GM19397 (cell line): ENCODE measurements at regions not wholly inside any gene's neighbourhood (a gene's known extent, or its start where the extent isn't known, plus 50 kb on each side); places are given as distances from the start of the nearest gene placed in this dataset.
"Not testable (repeated sequence)": the region's sequence is repeated elsewhere in the genome, so short reads cannot be mapped to it uniquely, and the experiment has no call there.

ENCODE experiments used
- ATAC-seq: cut with Tn5 transposase; IDR thresholded peaks from one replicate; pipeline ENCODE4 v1.9.1; 2021; ENCODE audit warnings: mild to moderate bottlenecking, moderate library complexity; ENCODE audit not compliant: unreplicated experiment

DNA sequence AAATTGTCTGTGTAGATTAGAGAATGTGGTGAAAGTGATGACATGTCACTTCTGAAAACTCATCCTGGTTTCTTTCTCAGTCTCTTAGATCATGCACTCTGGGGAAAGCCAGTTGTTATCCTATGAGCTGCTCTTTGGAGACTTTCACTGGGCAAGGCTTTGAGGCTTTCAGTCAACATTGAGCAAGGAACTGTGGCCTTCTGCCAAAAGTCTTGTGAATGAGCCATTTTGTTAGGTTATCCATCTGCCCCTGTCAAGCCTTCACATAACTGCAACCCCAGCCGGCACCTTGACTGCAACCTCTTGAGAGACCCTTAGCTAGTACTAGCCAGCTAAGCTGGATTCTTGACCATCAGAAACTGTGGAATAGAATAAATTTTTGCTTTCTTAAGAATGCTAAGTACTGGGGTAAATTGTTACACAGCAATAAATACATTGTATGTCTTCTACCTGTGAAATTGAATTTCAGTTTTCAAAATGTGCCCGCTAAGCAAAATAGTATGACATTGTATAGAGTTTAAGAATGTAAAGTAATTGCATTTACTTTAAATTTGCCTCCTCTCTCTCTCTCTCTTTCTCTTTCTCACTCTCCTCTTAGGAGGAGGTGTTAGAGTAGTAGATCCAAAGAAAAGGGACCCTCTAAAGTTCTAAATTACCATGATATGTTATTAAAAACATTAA lies 1273.0 kb downstream of the RAPGEF2 start:
- ATAC-seq: no peak

DNA sequence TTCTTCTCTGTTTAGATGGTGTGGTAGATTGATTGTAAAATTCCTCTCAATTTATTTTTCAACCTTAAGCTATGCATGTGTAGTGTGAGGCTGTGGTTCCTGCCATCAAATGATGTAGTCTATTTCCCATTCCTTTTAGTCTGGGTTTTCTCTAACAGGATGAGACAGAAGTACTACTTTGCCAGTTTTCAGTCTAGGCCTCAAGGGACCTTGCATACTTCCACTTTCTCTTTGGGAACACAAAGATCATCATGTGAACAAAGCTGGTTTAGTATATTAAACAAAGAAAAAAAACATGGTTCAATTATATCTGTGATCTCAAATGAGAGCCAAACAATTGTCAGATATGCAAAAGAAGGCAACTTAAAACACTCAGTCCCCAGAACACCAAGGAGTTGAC lies 1284.0 kb downstream of the RAPGEF2 start:
- ATAC-seq: no peak

DNA sequence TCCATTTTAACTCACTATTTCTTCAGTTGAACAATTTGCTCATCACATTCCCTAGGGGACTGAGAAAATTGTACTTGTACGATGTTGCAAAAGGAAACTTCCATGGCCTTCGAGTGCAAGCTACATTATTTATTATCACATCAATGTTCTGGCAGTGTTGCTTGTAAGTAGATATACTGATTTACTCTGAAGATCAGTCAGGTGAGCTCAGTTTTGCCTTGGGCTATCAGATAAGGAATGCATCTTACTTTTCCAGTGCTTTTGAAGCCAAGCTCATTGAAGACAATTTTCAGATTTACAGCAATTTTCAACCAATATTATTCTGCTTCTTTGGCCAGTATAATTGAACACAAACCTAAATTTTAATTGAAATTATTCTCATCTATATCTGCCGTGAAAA lies 1296.9 kb downstream of the RAPGEF2 start:
- no peak for ATAC-seq

DNA sequence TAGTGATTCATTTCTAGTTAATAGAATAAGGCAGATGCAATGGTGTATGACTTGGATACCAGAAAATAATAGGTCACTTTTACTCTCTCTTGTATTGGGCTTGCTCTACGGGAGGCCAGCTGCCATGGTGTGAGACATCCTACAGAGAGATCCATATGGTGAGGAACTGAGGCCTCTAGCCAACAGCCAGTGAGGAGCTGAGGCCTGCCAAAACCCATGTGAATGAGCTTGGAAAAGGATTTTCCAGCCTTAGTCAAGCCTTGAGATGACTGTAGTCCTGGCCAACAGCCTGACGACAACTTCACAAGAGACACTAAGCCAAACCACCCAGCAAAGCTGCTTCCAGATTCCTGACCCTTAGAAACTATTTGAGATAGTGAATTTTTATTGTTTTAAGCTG lies 1300.2 kb downstream of the RAPGEF2 start:
- ATAC-seq: no peak

DNA sequence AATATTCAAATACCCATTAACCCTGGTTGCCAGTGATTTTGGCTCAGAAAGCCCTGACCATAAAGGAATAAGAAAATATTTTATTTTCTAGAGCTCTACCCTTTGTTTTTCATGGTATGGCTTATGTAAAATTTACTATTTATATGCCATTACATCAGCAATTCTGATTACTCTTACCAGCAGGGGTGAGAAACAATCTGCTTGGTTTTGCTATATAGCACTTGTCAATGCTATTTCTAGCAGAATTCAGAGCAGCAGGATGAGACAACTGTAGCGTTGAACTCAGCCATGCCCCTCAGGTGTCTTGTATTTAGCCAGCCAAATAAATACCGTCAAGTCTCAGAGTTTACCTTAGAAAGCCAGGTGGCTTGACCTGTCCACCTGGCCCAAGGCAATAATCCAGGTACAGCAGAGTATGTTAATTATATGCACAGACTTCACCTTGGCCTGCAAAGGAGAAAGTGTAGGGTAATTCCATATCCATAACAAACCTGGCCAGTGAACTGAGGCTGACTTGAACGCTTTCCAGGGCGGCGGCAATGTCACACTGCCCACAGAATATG lies 1303.5 kb downstream of the RAPGEF2 start:
- ATAC-seq: no peak

DNA sequence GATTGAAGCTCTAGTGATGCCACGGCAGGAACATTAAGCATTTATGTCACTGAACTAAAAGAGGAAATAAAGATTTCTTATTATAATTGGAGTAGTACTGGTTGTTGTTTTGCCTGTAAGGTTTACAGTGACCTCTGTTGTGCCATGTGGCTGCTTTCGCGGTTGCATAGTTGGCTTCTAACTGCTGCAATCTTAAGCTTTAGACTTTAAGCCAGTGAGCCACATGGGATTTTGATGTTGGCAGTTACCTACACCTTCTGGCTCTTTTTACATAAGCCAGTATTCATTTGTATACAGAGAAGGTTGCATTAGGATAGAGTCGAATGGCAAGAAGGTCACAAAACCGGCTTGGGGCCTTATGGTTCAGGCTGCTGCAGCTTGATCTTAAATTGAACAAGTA lies 1311.6 kb downstream of the RAPGEF2 start:
- no peak for ATAC-seq

DNA sequence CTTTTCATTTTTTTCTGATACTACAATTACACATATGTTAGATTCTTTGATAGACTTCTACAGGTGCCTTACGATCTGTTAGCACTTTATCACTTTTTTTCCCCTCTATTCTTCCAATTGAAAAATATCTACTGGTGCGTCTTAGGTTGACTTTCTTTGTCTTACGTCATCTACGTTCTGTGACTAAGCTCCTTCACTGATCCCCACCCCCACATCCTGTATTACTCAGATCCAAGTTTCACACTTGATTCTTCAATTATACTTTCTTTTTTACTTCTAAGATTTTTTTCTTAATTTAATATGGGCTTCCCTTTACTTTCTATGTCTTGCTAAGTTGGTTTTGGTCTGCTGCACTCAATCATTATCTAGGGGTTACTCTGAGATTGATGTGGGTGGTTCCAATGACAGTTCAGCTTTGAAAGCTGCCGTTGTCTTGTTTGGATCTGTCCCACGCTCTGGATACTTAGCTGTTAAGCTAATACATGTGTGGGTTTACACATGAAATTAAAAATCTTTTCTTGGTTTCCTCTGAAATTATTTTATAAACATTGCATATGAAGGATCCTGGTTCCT lies 1321.1 kb downstream of the RAPGEF2 start:
- no peak for ATAC-seq

DNA sequence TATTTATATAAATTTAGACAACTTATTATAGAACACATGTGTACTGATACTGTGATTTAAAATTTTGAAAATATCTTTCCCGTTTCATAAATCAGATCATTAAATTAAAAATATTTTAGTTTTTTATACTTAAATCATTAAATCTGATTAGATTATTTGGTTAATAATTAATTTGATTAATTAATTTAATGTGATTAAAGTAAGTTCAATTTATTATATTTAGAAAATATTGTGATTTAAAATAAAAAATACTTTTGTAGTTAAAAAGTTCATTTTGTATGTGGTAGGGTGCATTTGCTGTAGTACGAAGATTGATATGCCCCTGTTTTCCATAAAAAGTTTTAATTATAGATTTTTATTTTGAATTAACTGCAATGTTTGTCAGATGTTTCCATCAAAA lies 1323.4 kb downstream of the RAPGEF2 start:
- ATAC-seq: no peak

DNA sequence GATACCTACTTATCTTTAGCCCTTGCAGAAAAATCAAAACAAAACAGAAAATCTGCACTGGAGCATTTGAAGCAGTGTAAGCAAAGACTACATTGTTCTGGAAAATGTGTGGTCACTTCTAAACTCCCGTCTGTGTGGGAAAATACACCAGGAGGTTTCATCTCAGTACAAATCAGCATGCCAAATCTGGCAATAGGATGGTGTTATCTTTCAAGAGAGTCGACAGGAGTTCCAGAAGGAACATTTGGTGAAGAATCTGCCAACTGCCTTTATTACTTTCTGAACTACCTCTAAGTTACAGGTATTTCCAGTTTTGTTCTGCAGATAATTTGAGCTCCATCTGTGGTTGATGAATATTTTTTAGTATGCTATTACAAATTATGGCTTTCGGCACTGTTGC lies 1348.0 kb downstream of the RAPGEF2 start:
- no peak for ATAC-seq

DNA sequence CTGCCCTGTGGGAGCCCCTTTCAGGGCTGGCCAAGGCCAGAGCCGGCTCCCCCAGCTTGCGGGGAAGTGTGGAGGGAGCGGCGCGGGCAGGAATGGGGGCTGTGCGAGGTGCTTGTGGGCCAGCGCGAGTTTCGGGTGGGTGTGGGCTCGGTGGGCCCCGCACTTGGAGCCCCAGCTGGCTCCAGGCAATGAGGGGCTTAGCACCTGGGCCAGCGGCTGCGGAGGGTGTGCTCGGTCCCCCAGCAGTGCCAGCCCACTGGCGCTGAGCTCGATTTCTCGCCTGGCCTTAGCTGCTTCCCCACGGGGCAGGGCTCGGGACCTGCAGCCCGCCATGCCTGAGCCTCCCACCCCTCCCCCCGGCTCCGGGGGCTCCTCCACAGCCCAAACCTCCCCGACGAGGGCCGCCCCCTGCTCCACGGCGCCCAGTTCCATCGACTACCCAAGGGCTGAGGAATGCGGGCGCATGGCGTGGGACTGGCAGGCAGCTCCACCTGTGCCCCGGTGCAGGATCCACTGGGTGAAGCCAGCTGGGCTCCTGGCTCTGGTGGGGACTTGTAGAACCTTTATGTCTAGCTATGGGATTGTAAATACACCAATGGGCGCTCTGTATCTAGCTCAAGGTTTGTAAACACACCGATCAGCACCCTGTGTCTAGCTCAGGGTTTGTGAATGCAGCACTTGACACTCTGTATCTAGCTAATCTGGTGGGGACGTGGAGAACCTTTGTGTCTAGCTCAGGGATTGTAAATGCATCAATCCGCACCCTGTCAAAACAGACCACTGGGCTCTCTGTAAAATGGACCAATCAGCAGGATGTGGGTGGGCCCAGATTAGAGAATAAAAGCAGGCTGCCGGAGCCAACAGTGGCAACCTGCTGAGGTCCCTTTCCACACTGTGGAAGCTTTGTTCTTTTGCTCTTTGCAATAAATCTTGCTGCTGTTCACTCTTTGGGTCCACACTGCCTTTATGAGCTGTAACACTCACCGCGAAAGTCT lies 1379.1 kb downstream of the RAPGEF2 start:
- not testable (repeated sequence) for ATAC-seq

DNA sequence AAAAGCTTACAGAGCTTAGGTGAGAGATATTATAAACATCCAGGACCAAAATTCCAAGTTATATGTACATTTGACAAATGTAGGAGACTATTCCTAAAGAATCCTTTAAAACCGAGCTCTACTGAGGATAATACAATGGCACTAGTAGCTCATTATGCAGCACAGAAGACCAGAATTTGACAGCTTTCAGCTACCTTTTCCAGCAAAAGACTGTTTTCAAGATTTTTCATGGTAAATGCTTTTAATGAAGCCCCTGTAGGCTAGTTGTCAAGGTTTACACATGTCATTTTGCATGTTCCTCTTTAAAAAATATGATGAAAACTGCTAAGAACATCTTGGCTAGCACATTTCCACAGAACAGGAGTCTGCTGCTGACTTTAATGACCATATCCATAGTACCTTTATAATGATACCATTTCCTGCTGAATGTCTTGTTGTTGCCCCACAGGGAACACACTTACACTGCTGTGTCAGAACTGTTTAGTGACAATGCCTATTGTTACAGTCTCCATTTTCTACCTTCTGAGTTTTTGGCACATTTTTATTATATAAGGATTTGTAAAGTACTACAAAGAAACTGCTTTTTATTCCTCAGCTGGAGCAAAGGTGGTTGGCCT lies 1382.3 kb downstream of the RAPGEF2 start:
- ATAC-seq: no peak

DNA sequence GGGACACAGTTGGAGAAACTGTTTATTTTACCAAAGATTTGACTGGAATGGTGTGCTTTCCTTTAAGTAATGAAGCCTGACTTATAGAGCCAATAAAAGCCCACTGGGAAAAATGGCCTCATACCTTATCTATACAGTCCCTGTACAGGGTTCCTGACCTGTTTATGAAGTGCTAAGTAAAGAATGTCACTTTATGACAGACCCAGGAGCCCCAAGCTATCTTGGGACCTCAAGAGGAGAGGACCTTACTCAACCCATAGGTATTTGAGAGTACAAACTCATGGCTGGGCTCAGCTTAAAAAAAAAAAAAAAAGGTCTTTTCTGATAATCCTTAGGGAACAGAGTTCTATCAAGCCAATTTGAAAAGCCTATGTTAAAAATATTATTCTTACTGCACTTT lies 1389.3 kb downstream of the RAPGEF2 start:
- no peak for ATAC-seq

DNA sequence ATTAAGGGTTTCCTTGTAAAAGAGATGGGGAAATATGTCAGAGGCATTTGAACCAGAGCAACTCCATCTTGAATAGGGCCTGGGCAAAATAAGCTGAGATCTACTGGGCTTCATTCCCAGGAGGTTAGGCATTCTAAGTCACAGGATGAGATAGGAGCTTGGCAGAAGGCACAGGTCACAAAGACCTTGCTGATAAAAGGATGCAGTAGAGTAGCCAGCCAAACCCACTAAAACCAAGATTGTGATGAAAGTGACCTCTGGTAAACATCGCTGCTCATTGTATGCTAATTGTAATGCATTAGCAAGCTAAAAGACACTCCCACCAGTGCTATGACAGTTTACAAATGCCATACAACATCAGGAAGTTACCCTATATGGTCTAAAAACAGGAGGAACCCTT lies 1390.3 kb downstream of the RAPGEF2 start:
- no peak for ATAC-seq

DNA sequence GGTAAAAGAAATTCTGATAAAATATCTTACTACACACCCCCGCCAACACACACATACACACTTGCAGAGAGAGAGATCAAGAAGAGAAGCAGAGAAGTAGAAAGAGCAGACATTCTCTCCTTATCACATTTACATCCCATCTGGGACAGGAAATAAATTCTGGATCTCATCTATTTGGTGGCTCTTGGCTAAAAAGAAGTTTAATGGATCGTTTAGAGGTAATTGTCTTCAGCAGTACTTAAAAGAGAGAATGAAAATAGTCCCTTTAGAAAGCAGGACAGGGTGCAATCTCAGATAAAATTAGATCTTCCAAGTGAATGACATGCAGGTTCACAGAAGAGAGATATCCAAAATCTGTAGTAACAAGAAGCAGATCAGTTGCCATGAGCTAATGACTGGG lies 1392.5 kb downstream of the RAPGEF2 start:
- no peak for ATAC-seq

DNA sequence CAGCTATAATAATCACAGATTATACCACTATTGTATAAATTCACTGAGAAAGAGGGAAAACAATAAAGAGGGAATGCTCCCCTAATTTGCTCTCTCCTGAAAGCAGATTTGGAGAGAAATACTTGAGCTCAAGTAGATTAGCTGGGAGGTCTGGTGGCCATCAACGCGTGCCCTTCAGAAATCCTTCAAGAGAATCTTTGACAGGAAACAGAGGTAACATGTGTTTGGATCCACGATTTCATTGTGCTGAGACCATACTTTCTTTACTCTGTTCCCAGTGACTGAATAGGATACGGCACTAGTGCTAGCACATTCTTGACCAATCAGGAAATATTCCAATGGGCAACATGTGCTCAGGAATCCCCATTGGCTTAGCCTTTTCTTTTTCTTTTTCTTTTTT lies 1395.3 kb downstream of the RAPGEF2 start:
- ATAC-seq: no peak

DNA sequence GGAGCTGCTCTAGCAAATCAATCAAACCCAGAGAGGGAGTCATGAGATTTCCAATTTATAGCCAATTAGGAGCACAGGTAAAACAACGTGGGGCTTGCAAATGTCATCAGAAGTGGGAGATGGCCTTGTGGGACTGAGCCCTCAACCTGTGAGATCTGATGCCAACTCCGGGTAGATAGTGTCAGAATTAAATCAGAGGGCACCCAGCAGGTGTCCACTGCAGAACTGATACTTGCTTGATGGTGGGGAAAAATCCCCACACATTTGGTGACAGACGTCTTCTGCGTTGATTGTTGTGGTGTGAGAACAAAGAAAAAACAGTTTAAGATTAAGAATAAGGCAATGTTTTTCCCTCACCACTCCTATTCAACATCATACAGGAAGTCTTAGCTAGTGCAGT lies 1402.8 kb downstream of the RAPGEF2 start:
- no peak for ATAC-seq

DNA sequence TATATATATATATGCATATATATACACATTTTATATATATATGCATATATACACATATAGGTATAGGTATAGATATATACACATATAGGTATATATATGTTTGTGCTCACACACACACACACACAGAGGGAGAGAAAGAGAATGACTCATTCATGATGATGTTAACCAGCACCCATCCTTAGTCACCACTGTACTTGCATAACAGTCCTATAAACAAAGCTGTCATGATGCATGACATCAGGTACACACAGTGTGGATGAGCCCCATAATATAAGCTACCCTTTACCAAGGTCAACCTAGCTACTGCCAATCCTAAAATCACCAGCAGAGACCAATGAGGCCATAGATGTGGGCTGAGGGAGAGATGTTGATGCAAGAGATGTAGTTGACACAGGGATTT lies 1408.0 kb downstream of the RAPGEF2 start:
- ATAC-seq: no peak

DNA sequence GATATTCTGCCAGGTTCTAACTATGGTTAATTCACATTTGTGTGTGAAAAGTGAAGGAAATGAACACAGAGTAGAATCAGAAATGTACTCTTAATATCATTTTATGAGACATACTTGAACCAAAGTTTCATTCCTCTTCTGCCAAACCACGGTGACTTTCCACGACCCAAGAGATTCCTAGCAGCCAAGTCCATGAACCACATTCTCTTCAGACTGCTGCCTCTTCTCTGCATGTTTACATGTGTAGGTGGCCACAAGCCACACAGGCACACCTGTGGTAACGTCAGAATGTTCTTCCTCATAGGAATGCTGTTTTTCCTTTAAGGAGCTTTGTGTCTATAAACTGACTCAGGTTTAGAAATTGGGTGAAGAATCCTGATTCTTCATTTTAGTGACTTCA lies 1411.2 kb downstream of the RAPGEF2 start:
- ATAC-seq: no peak

DNA sequence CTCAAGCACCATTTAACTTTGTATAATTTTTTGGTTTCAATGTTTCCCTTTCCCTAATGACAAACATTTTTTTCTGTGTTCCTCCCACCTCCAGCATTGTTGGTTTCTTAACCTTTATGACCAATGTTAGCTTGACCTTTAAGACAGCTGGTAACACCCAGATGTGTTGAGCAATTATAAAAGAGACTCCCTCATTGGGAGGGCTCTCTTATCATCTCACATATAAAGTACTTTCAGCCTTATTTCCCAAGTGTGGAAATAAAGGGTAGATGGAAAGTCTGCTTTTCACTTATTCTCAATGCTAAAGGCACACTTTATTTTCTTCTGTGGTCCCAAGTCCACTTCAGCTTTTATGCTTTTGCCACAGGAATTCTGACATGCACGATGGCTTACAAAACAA lies 1420.4 kb downstream of the RAPGEF2 start:
- no peak for ATAC-seq

DNA sequence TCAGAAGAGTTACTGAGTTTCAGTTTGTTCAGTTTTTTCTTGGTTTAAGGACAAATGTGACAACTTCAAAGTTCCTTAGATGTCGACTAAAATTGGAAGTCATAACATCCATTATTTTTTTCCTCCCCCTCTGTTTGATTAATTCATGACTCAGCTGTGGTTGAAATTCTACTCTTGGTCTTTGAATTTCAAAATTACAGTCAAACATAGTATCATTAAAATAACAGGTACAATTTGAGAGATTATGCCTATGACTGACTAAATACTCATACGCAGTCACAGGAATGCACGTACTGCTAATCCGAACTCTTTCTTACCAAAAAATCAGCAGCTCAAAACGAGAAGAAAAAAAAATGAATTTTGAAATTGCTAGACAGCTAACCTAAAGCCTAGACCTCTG lies 1434.8 kb downstream of the RAPGEF2 start:
- no peak for ATAC-seq

DNA sequence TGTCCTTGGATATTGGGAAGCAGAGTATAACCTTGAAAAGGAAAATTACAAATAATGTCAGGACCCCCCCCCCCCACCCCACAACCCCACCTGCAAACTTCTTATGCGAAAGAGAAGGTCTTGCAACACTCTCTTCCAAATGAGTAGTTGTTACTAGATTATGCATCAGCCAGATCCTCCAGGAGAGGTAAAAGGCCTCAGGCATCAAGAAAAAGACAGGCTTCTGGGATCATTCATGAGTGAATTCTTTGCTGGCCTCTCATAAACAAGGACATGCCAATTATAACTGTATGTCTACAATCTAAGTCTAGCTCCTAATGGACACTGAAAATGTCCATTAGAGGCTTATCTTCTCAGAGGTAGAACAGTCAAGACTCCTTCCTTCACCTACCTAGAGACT lies 1443.3 kb downstream of the RAPGEF2 start:
- ATAC-seq: no peak
